RPMI8226 (cell line): ENCODE measurements at regions not wholly inside any gene's neighbourhood (a gene's known extent, or its start where the extent isn't known, plus 50 kb on each side); places are given as distances from the start of the nearest gene placed in this dataset.

ENCODE experiments used
- DNase-seq: peaks from one replicate; pipeline ENCODE4 v3.0.0-alpha.2; 2015

DNA sequence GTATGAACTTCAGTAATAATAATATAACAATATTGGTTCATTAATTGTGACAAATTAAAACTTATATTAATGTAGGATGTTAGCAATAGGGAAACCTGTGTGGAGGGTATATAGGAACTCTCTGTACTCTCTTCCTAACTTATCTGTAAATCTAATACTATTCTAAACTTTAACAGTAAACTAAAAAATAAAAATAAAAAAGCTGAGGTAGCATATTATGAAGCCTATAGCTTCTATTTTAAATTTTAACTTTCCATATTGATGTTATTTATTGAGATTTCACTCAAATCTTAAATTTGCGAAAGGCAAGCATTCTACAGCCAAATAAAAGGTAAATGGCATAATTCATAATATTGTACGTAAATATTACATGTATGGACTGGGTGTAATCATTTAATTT, 326.4 kb downstream of the MEI4 start:
- no peak for DNase-seq

DNA sequence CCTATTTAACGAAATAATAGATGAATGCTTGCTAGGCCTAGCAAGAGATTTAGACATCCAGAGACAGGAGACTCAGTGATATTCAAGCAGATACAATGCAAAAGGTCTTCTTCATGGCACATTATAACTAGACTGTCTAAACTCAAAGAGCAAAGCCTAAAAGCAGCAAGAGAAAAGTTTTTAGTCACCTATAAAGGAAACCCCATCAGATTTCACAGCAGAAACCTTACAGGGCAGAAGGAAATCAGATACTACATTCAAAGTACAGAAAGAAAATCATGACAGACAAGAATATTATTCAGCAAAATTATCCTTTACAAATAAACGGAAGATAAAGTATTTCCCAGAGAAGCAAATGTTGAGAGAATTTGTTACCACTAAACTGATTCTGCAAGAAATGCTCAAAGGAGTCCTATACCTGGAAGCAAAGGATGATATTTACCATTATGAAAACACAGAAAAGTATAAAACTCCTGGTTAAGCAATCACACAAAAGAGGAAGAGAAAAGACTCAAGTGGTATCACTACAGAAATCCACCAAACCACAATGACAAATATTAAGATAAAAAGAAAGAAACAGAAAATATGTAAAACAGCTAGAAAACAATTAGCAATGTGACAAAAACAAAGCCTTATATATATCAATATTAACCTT, 333.7 kb downstream of the MEI4 start:
- no peak for DNase-seq

DNA sequence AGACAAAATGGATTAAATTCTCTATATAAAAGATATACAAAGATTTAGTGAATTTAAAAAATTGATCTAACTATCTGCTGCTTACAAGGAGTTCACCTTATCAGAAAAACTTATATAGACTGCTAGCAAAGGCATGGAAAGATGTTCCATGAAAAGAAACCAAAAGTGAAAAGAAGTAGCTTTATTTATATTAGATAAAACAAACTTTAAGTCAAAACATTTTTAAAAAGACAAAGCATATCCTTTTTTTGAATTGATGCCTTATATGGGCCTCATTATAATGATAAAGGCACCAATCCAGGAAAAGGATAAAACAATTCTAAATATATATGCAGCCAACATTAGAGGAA, 334.2 kb downstream of the MEI4 start:
- no peak for DNase-seq

DNA sequence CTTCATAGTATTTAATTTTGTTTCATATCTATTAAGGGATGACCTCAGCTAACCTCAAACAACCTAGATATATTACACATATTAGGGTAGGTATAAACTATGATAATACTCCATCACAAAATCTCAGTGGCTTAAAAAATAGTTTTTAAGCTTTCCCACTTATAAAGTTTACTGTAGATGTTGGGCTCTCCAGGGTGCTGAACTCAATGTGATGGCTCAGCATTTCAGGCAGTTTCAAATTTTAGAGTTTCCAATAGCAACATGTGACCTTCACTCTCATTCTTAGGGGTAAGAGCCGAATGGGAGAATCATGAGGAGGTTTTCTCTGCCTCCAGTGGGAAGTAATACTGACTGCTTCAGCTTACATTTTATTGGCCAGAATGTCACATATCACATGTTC, 357.3 kb downstream of the MEI4 start:
- DNase-seq: no peak

DNA sequence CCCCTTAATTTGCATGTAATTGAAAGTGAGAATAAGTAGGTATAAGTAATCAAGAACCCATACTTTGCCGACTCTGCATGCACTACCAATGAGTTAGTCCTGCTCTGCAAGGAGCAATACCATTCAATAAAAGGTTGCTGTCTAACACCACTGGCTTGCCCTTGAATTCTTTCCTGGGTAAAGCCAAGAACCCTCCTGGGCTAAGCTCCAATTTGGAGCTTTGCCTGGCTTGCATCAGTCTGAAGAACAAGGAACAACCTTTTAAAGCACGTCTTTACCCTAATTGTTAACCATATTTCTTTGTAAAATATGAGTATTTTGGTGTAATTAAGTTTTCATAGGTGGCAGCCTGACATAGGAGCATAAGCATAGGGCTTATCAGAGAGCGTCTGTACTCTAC, 367.7 kb downstream of the MEI4 start:
- no peak for DNase-seq

DNA sequence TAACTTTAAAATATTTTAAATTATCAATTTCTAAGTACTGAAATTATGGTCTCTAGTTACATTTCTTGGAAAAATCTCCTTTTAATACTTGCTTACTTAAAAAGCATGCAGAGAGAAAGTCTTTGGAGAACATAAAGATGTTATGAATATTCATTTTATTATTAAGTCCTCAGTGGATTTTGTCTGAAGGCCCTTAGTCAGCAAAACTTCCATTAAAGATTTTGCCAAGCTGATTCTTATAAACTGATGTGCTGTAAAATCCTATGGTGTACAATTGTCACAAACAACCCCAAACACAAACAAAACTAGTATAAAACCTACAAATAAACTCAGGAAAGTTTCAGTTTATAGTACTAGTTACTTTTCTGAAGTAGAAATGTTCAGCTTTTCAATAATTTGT, 372.7 kb downstream of the MEI4 start:
- no peak for DNase-seq

DNA sequence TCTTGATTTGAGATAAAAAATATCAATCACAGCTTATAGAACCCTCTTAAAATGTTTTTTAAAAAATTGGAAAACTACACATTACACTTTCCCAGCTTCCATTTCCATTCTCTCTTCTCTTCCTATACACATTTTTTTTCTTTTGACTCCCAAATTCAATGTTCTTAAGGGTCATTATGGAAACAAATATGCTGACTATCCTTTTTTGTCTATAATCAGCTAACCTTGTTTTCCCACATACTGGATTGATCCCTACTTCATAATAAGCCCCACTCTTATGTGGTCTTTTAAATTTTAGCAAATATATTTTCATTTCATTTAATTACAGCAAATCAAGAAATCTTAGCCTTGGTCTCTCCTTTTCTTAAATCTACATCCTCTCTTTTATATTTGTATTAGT, 378.4 kb downstream of the MEI4 start:
- DNase-seq: no peak

DNA sequence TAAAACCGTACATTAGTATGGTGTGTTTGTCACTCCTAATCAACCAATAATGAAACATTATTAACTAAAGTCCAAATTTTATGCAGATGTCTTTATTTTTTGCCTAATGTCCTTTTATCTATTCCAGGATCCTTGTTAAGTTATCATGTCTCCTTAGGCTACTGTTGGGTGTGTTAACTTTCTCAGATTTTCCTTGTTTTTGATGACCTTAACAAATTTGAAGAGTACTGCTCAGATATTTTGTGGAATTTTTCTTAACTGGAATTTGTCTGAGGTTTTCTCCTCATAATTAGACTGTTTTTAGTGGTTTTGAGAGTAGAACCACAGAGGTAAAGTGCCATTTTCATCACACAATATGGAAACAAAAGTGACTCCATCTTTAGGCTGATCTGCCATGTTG, 406.3 kb downstream of the MEI4 start:
- no peak for DNase-seq

DNA sequence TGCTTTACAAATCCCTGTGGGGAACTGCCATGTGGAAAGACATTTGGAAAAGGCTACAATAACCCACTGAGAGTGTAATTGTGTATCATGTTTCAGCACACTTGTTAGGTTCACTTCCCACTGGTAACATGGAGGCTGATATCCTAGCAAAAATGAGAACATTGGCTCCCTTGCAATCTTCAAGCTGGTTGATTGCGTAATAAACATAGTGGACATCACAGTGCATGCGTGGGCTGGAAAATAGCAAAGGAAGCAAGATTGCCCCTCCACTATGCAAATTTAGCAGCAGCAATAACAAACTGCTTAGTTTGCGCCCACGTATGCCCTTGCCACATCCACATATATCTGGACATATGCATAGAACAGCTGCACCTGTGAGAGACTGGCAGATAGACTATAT, 410.2 kb downstream of the MEI4 start:
- DNase-seq: no peak

DNA sequence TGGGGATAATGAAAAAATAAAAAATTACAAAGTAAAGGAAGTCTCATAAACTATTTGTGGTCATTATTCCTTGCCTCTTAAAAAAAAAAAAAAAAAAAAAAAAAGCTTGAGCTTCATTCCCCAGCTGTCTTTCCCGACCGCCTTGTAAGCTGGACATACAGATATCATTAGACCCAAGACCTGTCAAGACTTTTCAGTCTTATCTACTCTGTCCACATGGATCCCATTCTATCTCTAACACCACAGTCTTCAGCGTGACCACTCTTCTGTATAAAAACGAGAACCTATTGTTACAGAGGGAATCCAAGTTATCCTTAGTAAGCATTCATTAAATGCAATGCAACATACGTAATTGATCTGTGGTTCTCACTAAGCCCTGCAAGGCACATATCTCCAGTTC, 423.5 kb downstream of the MEI4 start:
- DNase-seq: no peak

DNA sequence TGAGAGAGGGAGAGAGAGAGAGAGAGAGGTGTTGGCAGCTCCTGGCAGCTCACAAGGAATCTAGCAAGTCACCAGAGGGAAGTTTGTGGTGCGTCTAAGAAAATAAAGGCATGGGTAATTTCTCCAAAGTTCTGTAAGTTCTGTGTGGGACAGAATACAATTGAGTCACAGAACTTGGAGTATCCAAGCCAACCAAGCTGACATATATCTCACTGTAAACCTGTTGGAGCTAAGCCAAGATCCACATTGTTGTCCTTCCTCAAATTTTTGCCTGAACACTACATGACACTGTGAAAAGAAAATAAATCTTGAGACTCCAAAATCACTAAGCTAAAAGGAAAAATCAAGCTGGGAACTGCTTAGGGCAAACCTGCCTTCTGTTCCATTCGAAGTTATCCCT, 436.7 kb downstream of the MEI4 start:
- no peak for DNase-seq

DNA sequence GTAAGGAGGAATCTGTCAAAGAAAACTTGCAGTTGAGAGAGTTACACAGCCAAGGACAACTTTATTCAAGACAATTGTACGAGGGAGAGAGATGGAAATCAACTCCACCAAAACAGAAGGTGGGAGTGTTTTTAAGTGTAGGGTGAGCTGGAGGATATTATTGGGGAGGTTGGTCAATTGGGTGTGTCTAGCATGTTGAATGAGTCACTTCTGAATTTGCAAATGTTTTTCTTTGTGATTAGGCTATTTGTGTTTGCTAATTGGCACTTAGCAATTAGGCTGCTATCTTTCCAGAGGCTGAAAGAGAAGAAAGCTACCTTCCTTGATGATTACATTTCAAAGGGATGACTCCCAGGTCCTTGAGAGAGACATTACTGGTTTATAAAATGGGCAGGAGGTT, 441.1 kb downstream of the MEI4 start:
- DNase-seq: no peak

DNA sequence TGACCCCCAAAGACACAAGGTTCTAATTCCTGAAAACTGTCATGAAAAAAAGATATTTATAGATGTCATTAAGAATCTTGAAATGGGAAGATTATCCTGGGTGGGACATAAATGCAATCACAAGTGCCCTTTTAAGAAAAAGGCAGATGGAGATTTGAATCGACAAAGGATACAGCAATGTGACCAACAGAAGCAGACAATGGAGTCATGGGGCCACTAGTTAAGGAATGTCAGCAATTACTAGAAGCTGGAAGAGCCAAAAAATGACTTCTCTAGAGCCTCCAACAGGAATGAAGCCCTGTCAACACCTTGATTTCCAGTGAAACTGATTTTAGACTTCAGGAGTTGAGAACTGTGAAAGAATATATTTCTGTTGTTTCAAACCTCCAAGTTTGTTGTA, 448.5 kb downstream of the MEI4 start:
- DNase-seq: no peak

DNA sequence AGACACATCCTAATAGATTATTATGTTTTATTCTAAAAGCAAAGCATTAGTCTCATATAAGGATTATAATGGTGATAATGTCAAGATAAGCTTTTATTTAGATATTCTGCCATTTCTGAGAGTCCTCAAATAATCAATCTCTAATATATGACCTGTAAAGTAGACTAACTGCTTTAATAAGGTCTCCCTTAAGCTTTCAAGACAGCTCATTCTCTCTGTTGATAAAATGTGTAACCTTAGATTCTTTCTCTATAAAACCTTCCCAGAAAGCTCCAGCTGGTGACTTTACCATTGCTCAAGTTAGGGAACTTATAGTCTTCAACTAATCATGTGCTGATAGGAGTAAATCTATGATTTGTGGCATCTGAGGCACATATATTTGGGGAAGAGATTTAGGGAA, 457.8 kb downstream of the MEI4 start:
- DNase-seq: no peak

DNA sequence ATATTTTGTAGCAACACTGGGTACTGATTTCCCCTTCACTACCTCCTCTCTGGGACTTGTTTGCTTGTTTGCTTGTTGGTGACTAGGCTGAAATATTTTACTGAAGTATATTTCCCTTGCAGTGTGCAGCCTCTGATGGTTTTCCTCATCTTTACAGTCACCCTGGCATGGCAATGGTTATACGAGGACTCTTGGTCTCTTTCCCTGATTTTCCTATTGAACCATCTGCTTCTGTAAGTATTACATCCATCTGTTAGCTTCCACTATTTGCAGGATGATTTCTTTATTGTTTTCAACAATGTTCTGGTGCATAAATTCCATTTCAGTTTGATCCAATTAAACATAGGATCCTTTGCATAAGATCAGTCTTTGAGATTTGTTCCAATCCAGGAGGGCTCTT, 465.1 kb downstream of the MEI4 start:
- no peak for DNase-seq

DNA sequence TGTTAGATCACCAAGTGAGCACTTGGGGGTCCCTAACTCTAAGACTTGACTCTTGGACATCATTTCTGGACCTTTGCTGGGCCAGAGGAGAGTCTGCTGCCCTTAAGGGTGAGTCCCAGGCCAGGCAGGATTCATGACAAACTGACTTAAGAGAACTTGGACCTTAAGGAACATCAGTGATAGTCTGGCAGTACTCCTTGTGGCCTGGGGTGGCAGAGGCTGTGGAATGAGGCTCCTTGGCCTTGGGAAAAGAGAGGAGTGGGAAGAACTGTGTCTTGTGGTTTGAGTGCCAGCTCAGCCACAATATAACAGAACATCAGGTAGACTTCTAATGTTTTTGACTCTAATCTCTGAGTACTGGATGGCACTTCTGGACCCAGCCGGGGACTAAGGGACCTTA, 478.7 kb downstream of the MEI4 start:
- DNase-seq: no peak

DNA sequence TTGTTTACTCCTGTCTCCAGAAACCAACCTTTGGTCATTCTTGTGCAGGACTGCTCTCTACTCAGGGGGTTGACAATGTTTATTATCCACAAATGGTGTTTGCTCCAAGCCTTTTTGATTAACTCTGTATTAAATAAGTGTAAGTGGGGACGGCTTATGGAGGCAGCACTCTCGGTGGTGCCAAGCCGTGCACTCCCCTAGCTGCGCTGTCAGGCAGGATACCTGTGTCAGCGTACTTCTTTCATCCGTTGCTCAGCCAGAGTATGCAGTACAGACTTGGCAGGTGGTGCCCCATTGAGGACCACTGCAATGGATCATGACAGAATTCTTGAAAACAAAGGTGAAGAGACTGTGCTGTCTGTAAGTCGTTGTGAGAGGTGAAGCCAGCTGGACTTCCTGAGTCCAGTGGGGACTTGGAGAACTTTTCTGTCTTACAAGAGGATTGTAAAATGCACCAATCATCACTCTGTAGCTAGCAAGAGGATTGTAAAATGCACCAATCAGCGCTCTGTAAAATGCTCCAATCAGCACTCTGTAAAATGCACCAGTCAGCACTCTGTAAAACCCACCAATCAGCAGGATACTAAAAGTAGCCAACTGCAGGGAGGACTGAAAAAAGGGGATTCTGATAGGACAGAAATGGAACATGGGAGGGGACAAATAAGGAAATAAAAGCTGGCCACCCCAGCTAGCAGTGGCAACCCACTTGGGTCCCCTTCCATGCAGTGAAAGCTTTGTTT, 480.0 kb downstream of the MEI4 start:
- DNase-seq: no peak

DNA sequence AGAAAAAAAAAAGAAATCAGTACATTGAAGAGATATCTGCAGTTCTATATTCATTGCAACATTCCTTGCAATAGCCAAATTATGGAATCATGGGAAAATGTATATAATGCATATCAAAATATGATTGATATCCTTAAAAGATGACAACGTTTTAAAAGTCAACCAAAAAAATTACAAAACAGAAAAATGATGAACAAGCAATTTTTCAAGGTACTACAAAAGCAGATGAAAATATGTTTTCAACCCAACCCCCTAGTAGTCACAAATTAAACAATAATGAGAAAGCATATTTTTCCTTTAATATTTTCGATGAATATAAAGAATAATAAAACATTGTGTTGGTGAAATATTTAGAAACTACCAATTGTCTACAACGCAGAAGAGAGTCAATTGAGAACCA, 497.6 kb downstream of the MEI4 start:
- DNase-seq: no peak

DNA sequence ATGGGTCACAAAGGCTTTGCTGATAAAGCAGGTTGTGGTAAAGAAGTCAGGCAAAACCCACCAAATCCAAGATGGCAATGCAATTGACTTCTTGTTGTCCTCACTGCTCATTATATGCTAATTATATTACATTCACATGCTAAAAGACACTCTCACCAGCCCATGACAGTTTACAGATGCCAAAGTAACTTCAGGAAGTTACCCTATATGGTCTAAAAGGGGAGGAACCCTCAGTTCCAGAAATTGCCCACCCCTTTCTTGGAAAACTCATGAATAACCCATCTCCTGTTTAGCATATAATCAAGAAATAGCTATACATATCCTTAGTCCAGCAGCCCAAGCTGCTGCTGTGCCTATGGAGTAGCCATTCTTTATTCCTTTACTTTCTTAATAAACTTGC, 501.1 kb downstream of the MEI4 start:
- DNase-seq: no peak

DNA sequence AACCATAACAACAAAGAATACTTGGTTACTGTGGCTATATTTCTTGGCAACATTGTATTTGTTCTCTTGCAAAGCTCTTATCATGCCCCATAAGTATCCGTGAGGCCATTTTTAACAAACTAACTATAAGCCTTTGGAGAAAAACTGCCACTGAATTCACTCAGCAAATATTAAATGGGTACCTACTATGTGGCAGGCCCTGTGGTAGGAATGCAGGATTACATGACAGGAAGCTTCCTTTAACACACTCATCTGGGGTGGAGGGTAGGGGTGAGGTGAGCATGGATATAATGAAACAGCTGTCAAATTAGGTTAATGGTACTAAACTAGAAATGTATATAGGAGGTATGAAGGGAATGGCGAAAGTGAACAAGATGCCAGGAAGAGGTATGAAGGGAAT, 504.8 kb downstream of the MEI4 start:
- DNase-seq: no peak

DNA sequence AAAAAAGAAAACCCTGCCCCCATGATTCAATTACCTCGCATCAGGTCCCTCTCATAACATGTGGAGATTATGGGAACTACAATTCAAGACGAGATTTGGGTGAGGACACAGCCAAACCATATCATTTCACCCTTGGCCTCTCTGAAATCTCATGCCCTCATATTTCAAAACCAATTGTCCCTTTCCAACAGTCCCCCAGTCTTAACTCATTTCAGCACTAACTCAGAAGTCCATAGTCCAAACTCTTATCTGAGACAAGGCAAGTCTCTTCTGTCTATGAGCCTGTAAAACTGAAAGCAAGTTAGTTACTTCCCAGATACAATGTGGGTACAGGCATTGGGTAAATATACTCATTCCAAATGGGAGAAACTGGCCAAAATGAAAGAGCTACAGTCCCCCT, 536.1 kb downstream of the MEI4 start:
- no peak for DNase-seq

DNA sequence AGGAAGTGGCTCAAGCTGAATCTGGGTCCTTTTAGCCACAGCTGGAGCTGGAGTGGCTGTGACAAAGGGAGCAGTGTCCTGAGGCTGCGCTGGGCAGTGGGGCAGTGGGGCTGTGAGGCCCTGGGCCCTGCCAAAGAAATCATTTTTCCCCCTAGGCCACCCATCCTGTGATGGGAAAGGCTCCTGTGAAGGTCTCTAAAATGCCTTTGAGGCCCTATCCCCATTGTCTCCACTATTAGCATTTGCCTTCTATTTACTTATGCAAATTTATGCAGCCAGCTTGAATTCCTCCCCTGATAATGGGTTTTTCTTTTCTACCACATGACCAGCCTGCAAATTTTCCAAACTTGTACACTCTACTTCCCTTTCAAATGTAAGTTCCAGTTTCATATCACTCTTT, 539.2 kb downstream of the MEI4 start:
- no peak for DNase-seq

DNA sequence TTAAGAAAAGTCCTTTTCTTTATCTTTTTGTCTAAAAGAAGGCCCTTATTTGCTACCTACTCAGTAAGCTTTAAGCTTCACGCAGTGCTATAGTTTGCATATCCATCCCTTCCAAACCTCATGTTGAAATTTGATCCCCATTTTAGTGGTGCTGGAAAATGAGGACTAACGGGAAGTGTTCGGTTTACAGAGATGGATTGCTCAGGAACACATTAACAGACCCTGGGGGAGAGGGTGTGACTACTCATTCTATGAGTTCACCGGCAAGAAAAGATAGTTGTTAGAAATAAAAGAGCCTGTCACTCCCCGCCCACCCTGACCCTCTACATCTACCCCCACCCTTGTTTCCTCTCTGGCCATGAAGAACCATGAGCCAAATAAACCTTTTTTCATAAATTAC, 546.2 kb downstream of the MEI4 start:
- no peak for DNase-seq

DNA sequence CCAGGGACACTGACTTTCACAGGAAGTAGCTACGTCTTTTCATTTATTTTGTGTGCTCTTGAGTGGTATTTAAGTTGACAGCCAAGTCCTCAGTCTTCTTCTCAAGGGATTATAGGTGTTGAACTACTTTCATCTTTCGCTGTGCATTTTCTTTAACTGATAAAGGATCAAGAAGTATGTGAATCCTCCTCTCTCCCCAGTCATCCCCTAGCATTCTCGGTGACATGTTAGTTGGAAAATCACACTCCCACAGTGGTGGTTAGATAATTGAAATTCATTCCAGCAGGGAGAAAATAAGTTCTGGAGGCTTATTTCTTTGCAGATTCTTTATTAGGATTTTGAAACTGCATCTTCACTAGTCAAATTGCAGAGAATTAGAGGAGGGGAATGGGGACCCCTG, 569.4 kb downstream of the MEI4 start:
- no peak for DNase-seq

DNA sequence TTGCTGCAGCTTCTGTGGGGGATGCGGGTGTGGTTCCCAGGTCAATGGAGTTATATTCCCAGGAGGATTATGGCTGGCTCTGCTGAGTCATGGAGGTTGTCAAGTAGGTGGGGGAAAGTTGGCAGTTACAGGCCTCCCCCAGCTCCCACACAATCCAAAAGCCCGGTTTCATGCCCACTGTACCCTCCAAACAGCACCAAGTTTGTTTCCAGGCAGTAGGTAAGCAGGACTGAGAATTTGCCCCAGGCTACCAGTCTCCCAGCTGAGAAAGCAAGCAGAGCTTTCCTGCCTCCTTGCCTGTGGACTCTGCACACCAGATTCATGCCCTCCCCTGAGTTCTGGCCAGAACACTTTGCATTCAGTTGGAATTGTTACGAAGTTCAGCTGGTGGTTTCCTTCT, 578.2 kb downstream of the MEI4 start:
- no peak for DNase-seq
